ENCODE measurements at regions not wholly inside any gene's neighbourhood (a gene's known extent, or its start where the extent isn't known, plus 50 kb on each side); places are given as distances from the start of the nearest gene placed in this dataset.

DNA sequence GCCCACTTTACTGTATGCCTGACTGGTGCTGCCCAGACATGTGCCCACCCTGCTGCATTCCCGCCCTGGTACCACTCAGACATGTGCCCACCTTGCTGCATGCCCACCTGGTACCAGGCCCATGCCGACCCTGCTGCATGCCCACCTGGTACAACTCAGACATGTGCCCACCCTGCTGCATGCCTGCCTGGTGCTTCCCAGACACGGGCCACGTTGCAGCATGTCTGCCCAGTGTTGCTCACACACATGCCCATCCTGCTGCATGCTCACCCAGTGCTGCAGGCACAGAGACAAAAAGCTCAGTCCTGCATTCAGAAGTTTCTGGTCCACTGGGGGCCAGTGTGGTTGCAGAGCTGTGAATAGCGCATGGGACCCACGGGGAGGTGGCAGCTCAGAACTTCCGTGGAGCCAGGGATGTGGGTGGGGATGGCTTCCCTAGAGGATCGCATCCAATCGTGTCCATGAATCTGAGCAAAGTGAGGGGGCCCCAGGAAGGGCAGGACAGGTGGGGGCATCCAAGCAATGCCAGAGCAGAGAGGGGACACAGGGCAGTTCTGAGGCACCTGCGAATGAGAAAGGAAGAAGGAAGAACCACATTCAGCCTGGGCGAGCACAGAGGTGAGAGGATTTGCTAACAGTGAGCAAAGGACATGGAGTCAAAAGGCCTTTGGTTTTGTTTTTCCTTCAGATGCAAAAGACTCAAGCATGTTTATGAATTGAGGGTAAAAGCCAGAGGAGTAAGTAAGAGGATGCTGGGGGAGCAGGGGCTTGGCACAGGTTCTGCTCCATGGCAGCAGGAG lies 175.9 kb upstream of the C14orf180 start:
- no peaks in the 10 kb centered on the region for H3K4me1 ChIP-seq
- peaks cover 0 to 2% (median 0%) of the 10 kb centered on the region in 3 donors for H3K27me3 ChIP-seq
- no peak for ATAC-seq
- DNase-seq, result no peak
- no peak overlapping the region for H3K4me3 ChIP-seq
- TF ChIP-seq CTCF (IDR thresholded peaks at IDR 0.05 in 4 of 5, conservative IDR thresholded peaks at IDR 0.05 in 1 of 5) (no peak), POLR2A (IDR thresholded peaks at IDR 0.05) (no peak)
- in situ Hi-C loops (cut with MboI; ENCODE audit: low sequenced_read_pairs in 4 of 4) (no loop called here), intact Hi-C loops (cut with DNase I; ENCODE audit: low total_unique reads) (no loop called here)
- no peaks in the 10 kb centered on the region for H3K9me3 ChIP-seq
- no peak overlapping the region for H3K27ac ChIP-seq
- H3K36me3 ChIP-seq, result no peaks in the 10 kb centered on the region

GRCh38 chr14:104404922-104405321 lies 174.6 kb upstream of the C14orf180 start:
- DNase-seq (no peak), ATAC-seq (no peak)
- in situ Hi-C loops (cut with MboI; ENCODE audit: low sequenced_read_pairs in 4 of 4), result no loop called here
- Histone ChIP-seq H3K27me3 (peaks cover 0 to 2% (median 0%) of the 10 kb centered on the region in 3 donors), H3K4me1 (no peaks in the 10 kb centered on the region), H3K4me3 (no peak overlapping the region), H3K27ac (no peak overlapping the region), H3K36me3 (no peaks in the 10 kb centered on the region), H3K9me3 (no peaks in the 10 kb centered on the region)
- TF ChIP-seq CTCF (IDR thresholded peaks at IDR 0.05 in 4 of 5, conservative IDR thresholded peaks at IDR 0.05 in 1 of 5) (no peak), POLR2A (IDR thresholded peaks at IDR 0.05) (no peak)
- intact Hi-C loops (cut with DNase I; ENCODE audit: low total_unique reads), result no loop called here

DNA sequence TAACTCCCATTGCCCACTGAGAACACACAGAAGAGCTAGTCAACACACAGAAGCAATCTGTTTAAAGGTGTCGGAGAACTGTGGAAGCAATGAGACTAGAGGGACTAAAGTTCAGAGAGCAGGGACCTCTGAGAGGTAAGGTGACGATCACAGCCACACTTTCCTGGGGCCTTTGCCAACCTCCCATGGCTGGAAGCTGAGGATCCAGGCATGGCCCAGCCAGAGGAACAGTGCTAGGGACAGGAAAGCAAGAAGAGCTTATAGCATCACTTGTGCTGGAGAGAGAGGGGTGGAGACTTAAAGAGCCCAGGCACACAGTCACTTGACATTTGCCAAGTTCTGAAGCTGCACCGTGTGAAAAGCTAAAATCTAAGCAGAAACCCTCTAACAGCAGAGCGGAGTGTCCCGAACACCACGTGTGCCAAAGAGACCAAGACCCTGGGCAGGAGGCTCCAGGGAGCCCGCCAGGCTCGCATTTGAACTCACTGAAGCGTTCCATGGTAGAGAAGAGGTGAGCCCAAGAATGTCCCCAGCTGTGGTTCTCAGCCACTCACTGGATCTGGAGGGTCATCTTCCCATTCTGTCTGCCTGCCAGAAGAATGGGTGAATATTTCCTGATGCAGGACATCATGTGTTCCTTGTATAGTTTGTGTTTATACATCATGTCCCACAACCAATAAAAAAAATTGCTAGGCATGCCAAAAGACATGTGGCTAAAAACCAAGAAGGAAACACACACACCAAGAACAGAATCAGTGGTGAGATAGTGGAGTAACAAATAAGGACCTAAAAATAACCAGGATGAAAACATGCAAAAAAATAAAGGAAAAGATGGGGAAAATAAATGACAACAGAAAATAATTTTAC lies 174.0 kb upstream of the C14orf180 start:
- TF ChIP-seq POLR2A (IDR thresholded peaks at IDR 0.05), result no peak
- no peak for TF ChIP-seq CTCF (IDR thresholded peaks at IDR 0.05 in 4 of 5, conservative IDR thresholded peaks at IDR 0.05 in 1 of 5)
- Histone ChIP-seq H3K4me1 (no peaks in the 10 kb centered on the region), H3K27ac (no peak overlapping the region), H3K27me3 (peaks cover 0 to 2% (median 0%) of the 10 kb centered on the region in 3 donors), H3K9me3 (no peaks in the 10 kb centered on the region), H3K4me3 (no peak overlapping the region), H3K36me3 (no peaks in the 10 kb centered on the region)
- intact Hi-C loops (cut with DNase I; ENCODE audit: low total_unique reads) (no loop called here), in situ Hi-C loops (cut with MboI; ENCODE audit: low sequenced_read_pairs in 4 of 4) (no loop called here)
- DNase-seq (no peak), ATAC-seq (no peak)

GRCh38 chr14:104406831-104407230 lies 172.7 kb upstream of the C14orf180 start:
- in situ Hi-C loops (cut with MboI; ENCODE audit: low sequenced_read_pairs in 4 of 4), result no loop called here
- Histone ChIP-seq H3K27ac (no peak overlapping the region), H3K4me1 (no peaks in the 10 kb centered on the region), H3K9me3 (no peaks in the 10 kb centered on the region), H3K36me3 (no peaks in the 10 kb centered on the region), H3K4me3 (no peak overlapping the region), H3K27me3 (peaks cover 0 to 2% (median 0%) of the 10 kb centered on the region in 3 donors)
- no peak for TF ChIP-seq POLR2A (IDR thresholded peaks at IDR 0.05)
- TF ChIP-seq CTCF (IDR thresholded peaks at IDR 0.05 in 4 of 5, conservative IDR thresholded peaks at IDR 0.05 in 1 of 5), result no peak
- ATAC-seq, result no peak
- intact Hi-C loops (cut with DNase I; ENCODE audit: low total_unique reads), result no loop called here
- DNase-seq, result no peak
